DOHH2 (cell line): ENCODE measurements at regions not wholly inside any gene's neighbourhood (a gene's known extent, or its start where the extent isn't known, plus 50 kb on each side); places are given as distances from the start of the nearest gene placed in this dataset.

Source experiments
- H3F3A ChIP-seq: fragments of 200-600 bp; sonication (generic), shearing (Covaris generic); 2 replicates; pipeline ENCODE4 v1.6.0; 2016; ENCODE audit warnings: antibody characterized with exemption, mild to moderate bottlenecking; ENCODE audit not compliant: control insufficient read depth, insufficient read depth
- H3K27ac ChIP-seq: fragments of 200-600 bp; sonication (generic); 2 replicates; pipeline ENCODE4 v1.5.1; 2014; ENCODE audit warnings: low read depth, mild to moderate bottlenecking, low read length, moderate library complexity
- H3K27me3 ChIP-seq: fragments of 200-600 bp; sonication (generic); 2 replicates; pipeline ENCODE4 v1.6.1; 2014; ENCODE audit warnings: mild to moderate bottlenecking, low read length, mixed read lengths; ENCODE audit not compliant: control insufficient read depth
- H3K36me3 ChIP-seq: fragments of 200-600 bp; sonication (generic); 2 replicates; pipeline ENCODE4 v1.6.1; 2014; ENCODE audit warnings: mild to moderate bottlenecking, low read length, moderate library complexity, mixed read lengths; ENCODE audit not compliant: control insufficient read depth
- H3K4me1 ChIP-seq: fragments of 200-600 bp; sonication (generic); 2 replicates; pipeline ENCODE4 v1.6.1; 2014; ENCODE audit warnings: mild to moderate bottlenecking, low read length, mixed read lengths; ENCODE audit not compliant: control insufficient read depth
- H3K4me2 ChIP-seq: fragments of 200-600 bp; sonication (generic); 2 replicates; pipeline ENCODE4 v1.6.0; 2014; ENCODE audit warnings: mild to moderate bottlenecking, low read length, moderate library complexity
- H3K4me3 ChIP-seq: fragments of 200-600 bp; sonication (generic); 2 replicates; pipeline ENCODE4 v1.5.1; 2014; ENCODE audit warnings: mild to moderate bottlenecking, low read length, mixed read lengths
- H3K79me2 ChIP-seq: fragments of 200-600 bp; sonication (generic); 2 replicates; pipeline ENCODE4 v1.6.1; 2014; ENCODE audit warnings: mild to moderate bottlenecking, low read length, mixed read lengths; ENCODE audit not compliant: control insufficient read depth
- H3K9me2 ChIP-seq: fragments of 200-600 bp; sonication (generic); replicated peaks from 2 replicates; pipeline ENCODE4 v1.6.1; 2014; ENCODE audit warnings: mild to moderate bottlenecking, low read length, mixed read lengths; ENCODE audit not compliant: control insufficient read depth
- H3K9me3 ChIP-seq: fragments of 200-600 bp; sonication (generic); 2 replicates; pipeline ENCODE4 v1.6.1; 2014; ENCODE audit warnings: antibody characterized with exemption, low read length, mixed read lengths; ENCODE audit not compliant: control insufficient read depth, insufficient read depth
- H4K20me1 ChIP-seq: fragments of 200-600 bp; sonication (generic); 2 replicates; pipeline ENCODE4 v1.6.0; 2014; ENCODE audit warnings: low read depth, mild to moderate bottlenecking, antibody characterized with exemption, low read length, moderate library complexity; ENCODE audit not compliant: control insufficient read depth, insufficient read depth
- CTCF ChIP-seq: fragments of 200-600 bp; sonication (generic); IDR thresholded peaks from one replicate; pipeline ENCODE4 v1.5.1; 2014; ENCODE audit warnings: antibody characterized with exemption, mild to moderate bottlenecking, low read depth, low read length; ENCODE audit not compliant: poor library complexity, severe bottlenecking
- EZH2phosphoT487 ChIP-seq: fragments of 200-600 bp; sonication (generic); IDR thresholded peaks from 2 replicates; pipeline ENCODE4 v1.6.1; 2017; ENCODE audit warnings: borderline replicate concordance, mild to moderate bottlenecking, antibody characterized with exemption, low read length, moderate library complexity, mixed read lengths

GRCh38 chr7:22875470-22875869 is 52.8 kb upstream of the TOMM7 start:
- no peak overlapping the region for H3K4me3 ChIP-seq
- no peak overlapping the region for H3K4me2 ChIP-seq
- no peaks in the 10 kb centered on the region for H4K20me1 ChIP-seq
- peaks cover 8% of the 10 kb centered on the region for H3K4me1 ChIP-seq
- H3K9me2 ChIP-seq: no peaks in the 10 kb centered on the region
- H3K27ac ChIP-seq: no peak overlapping the region
- H3F3A ChIP-seq: no peaks in the 10 kb centered on the region
- H3K36me3 ChIP-seq: no peaks in the 10 kb centered on the region
- H3K79me2 ChIP-seq: no peaks in the 10 kb centered on the region
- H3K27me3 ChIP-seq: peaks cover 8% of the 10 kb centered on the region
- H3K9me3 ChIP-seq: no peaks in the 10 kb centered on the region
- TF ChIP-seq EZH2phosphoT487 (no peak), CTCF (no peak)

- TF ChIP-seq EZH2phosphoT487 (no peak), CTCF (no peak)
- Histone ChIP-seq H3F3A (no peaks in the 10 kb centered on the region), H3K4me2 (no peak overlapping the region), H3K27me3 (peaks cover 8% of the 10 kb centered on the region), H3K9me2 (no peaks in the 10 kb centered on the region), H3K9me3 (no peaks in the 10 kb centered on the region), H3K79me2 (no peaks in the 10 kb centered on the region), H3K4me1 (peaks cover 8% of the 10 kb centered on the region), H3K4me3 (no peak overlapping the region), H4K20me1 (no peaks in the 10 kb centered on the region), H3K27ac (no peak overlapping the region), H3K36me3 (no peaks in the 10 kb centered on the region)
Observed at GRCh38 chr7:22874904-22875303, 52.3 kb upstream of the TOMM7 start.
